ENCODE measurements at regions not wholly inside any gene's neighbourhood (a gene's known extent, or its start where the extent isn't known, plus 50 kb on each side); places are given as distances from the start of the nearest gene placed in this dataset.

DNA sequence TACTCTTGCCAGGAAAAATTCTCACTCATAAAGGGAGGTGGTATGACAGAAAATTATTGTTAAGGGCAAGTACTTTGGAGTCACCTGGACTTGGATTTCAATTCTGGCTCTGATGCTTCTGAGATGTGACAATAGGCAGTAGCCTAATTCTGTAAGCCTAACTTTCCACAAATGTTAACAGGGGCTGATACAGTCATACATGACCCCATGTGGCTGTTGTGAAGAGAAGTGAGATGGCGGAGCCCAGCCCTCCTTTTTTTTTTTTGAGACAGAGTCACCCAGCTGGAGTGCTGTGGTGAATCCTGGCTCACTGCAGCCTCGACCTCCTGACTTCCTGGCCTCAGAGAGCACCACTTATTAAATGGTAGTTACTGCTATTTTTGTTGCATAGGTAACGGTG, 54.4 kb upstream of the IRF2 start:
- Histone ChIP-seq H2AFZ (ENCODE audit: low read length) (no peak overlapping the region), H4K20me1 (ENCODE audit: control insufficient read depth, extremely low read depth, insufficient read depth, low read length) (no peaks in the 10 kb centered on the region), H3K79me2 (ENCODE audit: control insufficient read depth, insufficient read depth, low read length) (no peaks in the 10 kb centered on the region), H3K4me3 (replicated peaks in 1 of 4; ENCODE audit: control extremely low read depth in 1 of 4, insufficient read depth in 1 of 4, low read depth in 3 of 4, low read length in 4 of 4) (no peak overlapping the region), H3K4me2 (ENCODE audit: extremely low read depth, insufficient read depth, low read length) (no peak overlapping the region), H3K9ac (ENCODE audit: insufficient read depth, low read length) (no peak overlapping the region), H3K27me3 (ENCODE audit: control insufficient read depth, insufficient read depth, low read length) (no peaks in the 10 kb centered on the region), H3K27ac (ENCODE audit: insufficient read depth, low read length) (no peak overlapping the region), H3K36me3 (ENCODE audit: control insufficient read depth, insufficient read depth, low read length) (no peaks in the 10 kb centered on the region), H3K9me3 (ENCODE audit: control insufficient read depth, insufficient read depth, low read depth, low read length) (no peaks in the 10 kb centered on the region), H3K4me1 (ENCODE audit: control insufficient read depth, extremely low read depth, insufficient read depth, low read length) (no peaks in the 10 kb centered on the region)
- DNase-seq (ENCODE audit: low read depth in 2 of 2), result no peak
- TF ChIP-seq, protein P1, sequence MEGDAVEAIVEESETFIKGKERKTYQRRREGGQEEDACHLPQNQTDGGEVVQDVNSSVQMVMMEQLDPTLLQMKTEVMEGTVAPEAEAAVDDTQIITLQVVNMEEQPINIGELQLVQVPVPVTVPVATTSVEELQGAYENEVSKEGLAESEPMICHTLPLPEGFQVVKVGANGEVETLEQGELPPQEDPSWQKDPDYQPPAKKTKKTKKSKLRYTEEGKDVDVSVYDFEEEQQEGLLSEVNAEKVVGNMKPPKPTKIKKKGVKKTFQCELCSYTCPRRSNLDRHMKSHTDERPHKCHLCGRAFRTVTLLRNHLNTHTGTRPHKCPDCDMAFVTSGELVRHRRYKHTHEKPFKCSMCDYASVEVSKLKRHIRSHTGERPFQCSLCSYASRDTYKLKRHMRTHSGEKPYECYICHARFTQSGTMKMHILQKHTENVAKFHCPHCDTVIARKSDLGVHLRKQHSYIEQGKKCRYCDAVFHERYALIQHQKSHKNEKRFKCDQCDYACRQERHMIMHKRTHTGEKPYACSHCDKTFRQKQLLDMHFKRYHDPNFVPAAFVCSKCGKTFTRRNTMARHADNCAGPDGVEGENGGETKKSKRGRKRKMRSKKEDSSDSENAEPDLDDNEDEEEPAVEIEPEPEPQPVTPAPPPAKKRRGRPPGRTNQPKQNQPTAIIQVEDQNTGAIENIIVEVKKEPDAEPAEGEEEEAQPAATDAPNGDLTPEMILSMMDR (conservative IDR thresholded peaks at IDR 0.05 in 1 of 2, IDR thresholded peaks at IDR 0.05 in 1 of 2; ENCODE audit: low read depth in 1 of 2, low read length in 2 of 2), result no peak
- no peak for TF ChIP-seq EZH2 (IDR thresholded peaks at IDR 0.05; ENCODE audit: low read length, missing control alignments)

DNA sequence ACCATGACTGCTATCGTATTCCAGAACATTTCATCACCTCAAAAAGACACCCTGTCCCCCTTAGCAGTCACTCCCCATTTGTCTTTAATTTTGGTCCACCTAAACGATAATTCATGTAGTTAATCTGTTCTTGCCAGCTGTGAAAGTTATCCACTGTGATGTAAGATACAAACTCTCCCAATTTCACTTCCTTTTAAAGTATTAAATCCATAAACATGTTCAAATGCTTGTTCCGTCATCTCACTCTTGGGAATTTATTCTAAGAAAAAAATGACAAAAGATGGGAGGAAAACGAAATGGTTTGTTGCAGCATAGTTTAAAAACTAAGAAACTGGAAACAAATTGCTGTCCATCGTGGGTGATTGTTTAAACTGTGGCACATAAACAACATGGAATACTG, 53.7 kb upstream of the IRF2 start:
- H3K4me3 ChIP-seq (replicated peaks in 1 of 4; ENCODE audit: control extremely low read depth in 1 of 4, insufficient read depth in 1 of 4, low read depth in 3 of 4, low read length in 4 of 4), result no peak overlapping the region
- no peak overlapping the region for H2AFZ ChIP-seq (ENCODE audit: low read length)
- H4K20me1 ChIP-seq (ENCODE audit: control insufficient read depth, extremely low read depth, insufficient read depth, low read length), result no peaks in the 10 kb centered on the region
- H3K9me3 ChIP-seq (ENCODE audit: control insufficient read depth, insufficient read depth, low read depth, low read length), result no peaks in the 10 kb centered on the region
- H3K4me1 ChIP-seq (ENCODE audit: control insufficient read depth, extremely low read depth, insufficient read depth, low read length), result no peaks in the 10 kb centered on the region
- H3K27me3 ChIP-seq (ENCODE audit: control insufficient read depth, insufficient read depth, low read length), result no peaks in the 10 kb centered on the region
- no peaks in the 10 kb centered on the region for H3K36me3 ChIP-seq (ENCODE audit: control insufficient read depth, insufficient read depth, low read length)
- no peaks in the 10 kb centered on the region for H3K79me2 ChIP-seq (ENCODE audit: control insufficient read depth, insufficient read depth, low read length)
- no peak for DNase-seq (ENCODE audit: low read depth in 2 of 2)
- no peak overlapping the region for H3K9ac ChIP-seq (ENCODE audit: insufficient read depth, low read length)
- H3K27ac ChIP-seq (ENCODE audit: insufficient read depth, low read length), result no peak overlapping the region
- TF ChIP-seq, protein P1 (conservative IDR thresholded peaks at IDR 0.05 in 1 of 2, IDR thresholded peaks at IDR 0.05 in 1 of 2; ENCODE audit: low read depth in 1 of 2, low read length in 2 of 2), result no peak
- no peak for TF ChIP-seq EZH2 (IDR thresholded peaks at IDR 0.05; ENCODE audit: low read length, missing control alignments)
- no peak overlapping the region for H3K4me2 ChIP-seq (ENCODE audit: extremely low read depth, insufficient read depth, low read length)

DNA sequence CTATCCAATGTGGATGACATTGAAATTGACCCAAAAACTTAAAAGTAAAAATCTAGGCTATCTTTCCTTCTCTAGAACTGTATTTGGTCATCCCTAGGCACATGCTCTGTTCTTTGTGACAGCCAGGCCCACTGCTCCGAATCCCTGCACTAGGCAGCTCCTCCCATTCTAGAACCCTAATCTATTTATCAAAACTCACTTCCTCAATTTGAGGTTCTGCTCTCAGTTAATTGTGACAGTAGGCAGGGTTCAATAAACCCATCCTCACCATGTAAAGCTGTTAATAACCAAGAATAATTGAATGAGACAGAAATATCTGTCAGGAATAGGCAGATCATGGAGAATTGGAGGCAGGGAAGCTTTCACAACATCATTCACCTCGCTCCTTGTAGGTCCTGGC, 51.9 kb upstream of the IRF2 start:
- Histone ChIP-seq H3K27me3 (ENCODE audit: control insufficient read depth, insufficient read depth, low read length) (no peaks in the 10 kb centered on the region), H4K20me1 (ENCODE audit: control insufficient read depth, extremely low read depth, insufficient read depth, low read length) (no peaks in the 10 kb centered on the region), H3K79me2 (ENCODE audit: control insufficient read depth, insufficient read depth, low read length) (no peaks in the 10 kb centered on the region), H3K4me2 (ENCODE audit: extremely low read depth, insufficient read depth, low read length) (no peak overlapping the region), H3K36me3 (ENCODE audit: control insufficient read depth, insufficient read depth, low read length) (no peaks in the 10 kb centered on the region), H3K9ac (ENCODE audit: insufficient read depth, low read length) (no peak overlapping the region), H3K4me1 (ENCODE audit: control insufficient read depth, extremely low read depth, insufficient read depth, low read length) (no peaks in the 10 kb centered on the region), H3K9me3 (ENCODE audit: control insufficient read depth, insufficient read depth, low read depth, low read length) (no peaks in the 10 kb centered on the region), H3K4me3 (replicated peaks in 1 of 4; ENCODE audit: control extremely low read depth in 1 of 4, insufficient read depth in 1 of 4, low read depth in 3 of 4, low read length in 4 of 4) (no peak overlapping the region), H3K27ac (ENCODE audit: insufficient read depth, low read length) (no peak overlapping the region), H2AFZ (ENCODE audit: low read length) (no peak overlapping the region)
- no peak for DNase-seq (ENCODE audit: low read depth in 2 of 2)
- TF ChIP-seq EZH2 (IDR thresholded peaks at IDR 0.05; ENCODE audit: low read length, missing control alignments), result no peak
- TF ChIP-seq, protein P1 (conservative IDR thresholded peaks at IDR 0.05 in 1 of 2, IDR thresholded peaks at IDR 0.05 in 1 of 2; ENCODE audit: low read depth in 1 of 2, low read length in 2 of 2), result no peak

All from fibroblast of lung (primary cell).